ENCODE measurements at regions not wholly inside any gene's neighbourhood (a gene's known extent, or its start where the extent isn't known, plus 50 kb on each side); places are given as distances from the start of the nearest gene placed in this dataset.
"Not testable (repeated sequence)": the region's sequence is repeated elsewhere in the genome, so short reads cannot be mapped to it uniquely, and the experiment has no call there.

DNA sequence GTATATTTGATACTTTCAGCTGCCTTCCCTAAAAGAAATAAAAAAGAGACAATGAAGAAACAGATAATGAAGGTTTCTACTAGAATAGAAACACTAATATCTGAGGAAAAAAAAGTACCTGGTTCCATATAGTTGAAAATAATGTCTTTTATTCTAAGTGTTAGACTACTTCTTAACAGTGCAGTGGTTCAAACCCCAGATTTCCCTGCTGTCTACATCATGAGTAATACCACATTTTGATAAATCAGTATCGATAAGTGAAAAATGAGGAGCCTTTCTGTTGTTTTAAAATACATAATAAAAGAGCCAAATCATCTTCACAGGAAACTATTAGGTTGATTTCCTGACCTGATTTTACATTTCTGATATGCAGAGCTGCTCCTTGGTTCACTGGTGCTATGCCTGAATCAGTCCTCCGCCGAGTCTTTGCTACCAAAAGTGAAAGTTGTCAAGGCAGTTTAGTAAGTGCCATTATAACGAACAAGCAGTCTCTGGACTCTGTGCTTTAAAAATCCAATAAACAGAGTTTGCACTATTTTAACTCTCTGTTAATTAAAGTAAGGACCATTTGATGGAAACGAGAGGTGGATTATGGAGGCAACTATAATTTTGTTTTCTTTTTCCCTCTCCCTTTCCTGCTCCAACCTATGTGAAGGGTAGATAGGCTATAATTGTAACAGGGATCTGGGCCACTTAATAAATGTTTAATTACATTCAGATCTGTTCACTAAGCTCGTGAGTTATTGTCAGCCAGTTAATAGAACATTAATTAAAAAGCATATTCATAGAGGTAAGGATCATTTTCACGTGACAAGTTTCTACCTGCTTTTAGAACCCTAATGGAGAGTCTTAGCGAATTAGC is 724.5 kb upstream of the RAG2 start:
- DNase-seq (no peak), ATAC-seq (no peak)

DNA sequence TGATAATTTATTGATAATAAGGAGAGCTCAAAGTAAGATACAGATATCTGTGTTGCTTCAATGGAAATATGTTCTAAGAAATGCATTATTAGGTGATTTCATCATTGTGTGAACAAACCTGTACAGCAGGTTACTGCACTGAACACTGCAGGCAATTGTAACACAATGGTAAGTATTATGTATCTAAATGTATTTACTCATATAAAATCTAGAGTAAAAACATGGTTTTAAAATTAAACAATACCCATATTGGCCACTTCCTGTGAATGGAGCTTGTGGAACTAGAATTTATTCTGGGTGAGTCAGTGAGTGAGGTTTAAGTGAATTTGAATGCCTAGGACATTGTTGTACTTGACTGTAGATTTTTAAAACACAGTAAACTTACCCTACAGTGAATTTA is 722.9 kb upstream of the RAG2 start:
- ATAC-seq (no peak), DNase-seq (no peak)

DNA sequence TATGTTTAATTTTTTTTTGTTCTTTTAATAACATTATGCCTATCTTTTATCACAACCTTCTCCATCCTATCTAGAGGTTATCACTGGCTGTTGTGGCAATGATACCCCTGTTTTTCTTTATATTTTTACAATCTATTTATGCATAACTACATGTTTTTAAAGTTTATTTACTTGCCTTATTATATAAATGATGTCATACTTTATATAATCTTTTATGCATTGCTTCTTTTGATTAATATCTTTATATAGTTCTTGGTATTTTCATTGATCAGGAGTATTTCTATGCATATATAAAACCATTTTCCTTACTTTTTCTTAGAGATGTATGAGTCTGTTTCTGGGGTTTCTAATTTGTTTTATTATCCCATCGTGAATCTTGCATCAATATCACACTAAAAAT is 719.8 kb upstream of the RAG2 start:
- no peak for ATAC-seq

DNA sequence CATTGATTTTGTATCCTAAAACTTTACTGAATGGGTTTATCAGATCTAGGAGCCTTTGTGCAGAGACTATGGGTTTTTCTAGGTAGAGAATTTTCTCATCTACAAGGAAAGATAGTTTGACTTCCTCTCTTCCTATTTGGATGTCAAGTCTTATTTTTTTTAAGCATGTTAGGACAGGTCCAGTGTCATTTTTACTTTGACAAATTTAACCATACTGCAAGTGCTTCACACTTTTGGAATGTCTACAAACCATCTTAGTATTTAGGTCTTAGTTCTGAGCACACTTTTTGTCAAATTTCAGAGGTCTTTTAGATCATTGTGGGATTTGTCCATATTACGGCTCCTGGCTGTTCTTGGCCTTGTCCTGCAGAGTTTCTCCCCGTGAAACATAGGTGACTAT is 715.2 kb upstream of the RAG2 start:
- DNase-seq (no peak), ATAC-seq (no peak)

More for the DNA sequence above, 719.8 kb upstream of the RAG2 start:
- DNase-seq: no peak

DNA sequence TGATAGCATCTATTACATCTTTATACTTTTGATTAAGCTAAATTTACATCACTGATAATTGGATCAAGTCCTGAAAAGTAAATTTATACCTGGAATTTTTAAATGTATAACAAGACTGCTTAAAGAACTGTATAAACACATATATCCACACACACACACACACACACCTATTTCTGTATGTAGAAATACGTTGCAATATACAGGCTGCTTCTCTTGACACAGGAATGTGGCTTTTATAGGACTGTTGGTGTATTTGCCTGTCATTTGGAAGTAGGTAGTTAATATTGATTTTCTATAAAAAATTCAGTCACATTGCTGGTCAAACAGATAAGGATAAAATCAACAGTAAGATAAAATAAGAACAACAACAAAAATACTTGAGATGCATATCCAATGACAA is 708.5 kb upstream of the RAG2 start:
- ATAC-seq (no peak), DNase-seq (no peak)

DNA sequence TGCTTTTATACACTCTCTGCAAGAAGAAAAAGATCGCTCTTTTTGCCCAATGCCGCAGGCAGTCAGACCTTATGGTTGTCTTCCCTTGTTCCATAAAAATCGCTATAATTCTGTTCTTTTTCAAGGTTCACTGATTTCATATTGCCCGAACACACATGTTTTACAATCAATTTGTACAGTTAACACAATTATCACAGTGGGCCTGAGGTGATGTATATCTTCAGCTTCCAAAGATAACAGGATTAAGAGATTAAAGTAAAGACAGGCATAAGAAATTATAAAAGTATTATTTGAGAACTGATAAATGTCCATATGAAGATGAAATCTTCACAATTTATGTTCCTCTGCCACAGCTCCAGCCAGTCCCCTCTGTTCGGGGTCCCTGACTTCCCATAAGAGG is 703.4 kb upstream of the RAG2 start:
- not testable (repeated sequence) for ATAC-seq, DNase-seq

DNA sequence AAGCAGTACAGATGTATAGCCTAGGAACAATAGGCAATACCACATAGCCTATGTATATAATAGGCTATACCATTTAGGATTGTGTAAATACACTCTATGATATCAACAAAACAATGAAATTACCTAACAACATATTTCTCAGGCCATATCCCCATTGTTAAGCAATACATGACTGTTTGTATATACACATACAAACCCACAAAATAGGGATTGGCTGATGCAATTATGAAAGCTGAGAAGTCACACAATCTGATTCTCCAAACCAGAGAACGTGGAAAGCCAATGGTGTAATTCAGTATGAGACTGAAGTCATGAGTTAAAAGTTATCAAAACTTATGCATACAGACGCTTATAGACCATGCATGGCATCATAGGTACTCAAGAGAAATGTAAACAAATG is 700.1 kb upstream of the RAG2 start:
- ATAC-seq (no peak), DNase-seq (no peak)

DNA sequence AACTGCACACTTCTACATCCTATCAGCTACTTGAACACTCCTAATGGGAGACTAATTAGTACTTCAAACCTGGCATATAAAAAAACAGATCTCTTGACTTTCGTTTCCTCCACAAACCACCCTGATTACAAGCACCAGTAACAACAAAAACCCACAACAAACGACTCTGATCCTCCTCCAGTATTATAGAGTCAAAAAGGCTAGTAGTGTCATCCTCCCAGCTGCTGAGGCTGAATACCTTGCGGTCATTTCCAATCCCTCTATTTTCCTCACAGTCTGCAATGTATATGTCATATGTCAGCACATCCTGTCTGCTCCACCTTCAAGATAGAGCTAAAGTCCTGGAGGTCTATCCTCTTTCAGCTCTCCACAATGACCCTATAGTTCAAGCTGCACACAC is 688.9 kb upstream of the RAG2 start:
- ATAC-seq (no peak), DNase-seq (no peak)

DNA sequence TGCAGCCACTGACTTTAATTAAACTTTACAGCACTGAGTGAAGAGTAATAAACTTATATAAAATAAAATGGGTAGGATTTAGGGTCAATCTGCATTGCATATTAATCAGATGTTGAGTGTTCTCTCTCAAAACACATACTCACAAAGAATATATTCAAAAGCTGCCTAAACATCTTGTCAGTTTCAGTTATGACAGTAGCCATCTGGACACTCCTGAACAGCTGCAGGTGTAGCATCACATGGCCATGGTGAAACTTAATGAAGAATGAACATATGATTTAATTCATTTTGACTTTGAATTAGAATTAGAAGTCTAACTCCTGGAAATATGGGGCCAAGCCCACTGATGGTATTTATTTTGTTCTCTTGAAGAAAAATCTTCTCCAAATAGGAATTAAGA is 684.3 kb upstream of the RAG2 start:
- no peak for DNase-seq
- no peak for ATAC-seq

DNA sequence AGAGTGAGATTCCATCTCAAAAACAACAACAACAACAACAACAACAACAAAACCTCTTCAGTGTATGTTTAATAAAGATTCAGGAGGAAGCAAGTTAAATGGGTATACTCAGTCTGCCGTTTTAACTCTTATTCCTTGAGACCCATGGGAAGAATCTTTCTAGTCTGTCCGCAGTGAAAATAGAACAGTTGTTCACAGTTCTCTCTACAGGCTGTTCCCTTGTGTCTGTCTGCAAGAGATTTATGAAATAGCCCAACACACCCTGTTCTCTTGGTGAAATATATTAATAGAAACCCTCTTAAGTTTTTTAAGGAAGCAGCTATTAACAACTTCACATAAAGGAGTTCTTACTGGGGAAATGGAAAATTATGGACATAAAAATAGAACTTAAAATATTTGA is 682.2 kb upstream of the RAG2 start:
- DNase-seq (no peak), ATAC-seq (no peak)

DNA sequence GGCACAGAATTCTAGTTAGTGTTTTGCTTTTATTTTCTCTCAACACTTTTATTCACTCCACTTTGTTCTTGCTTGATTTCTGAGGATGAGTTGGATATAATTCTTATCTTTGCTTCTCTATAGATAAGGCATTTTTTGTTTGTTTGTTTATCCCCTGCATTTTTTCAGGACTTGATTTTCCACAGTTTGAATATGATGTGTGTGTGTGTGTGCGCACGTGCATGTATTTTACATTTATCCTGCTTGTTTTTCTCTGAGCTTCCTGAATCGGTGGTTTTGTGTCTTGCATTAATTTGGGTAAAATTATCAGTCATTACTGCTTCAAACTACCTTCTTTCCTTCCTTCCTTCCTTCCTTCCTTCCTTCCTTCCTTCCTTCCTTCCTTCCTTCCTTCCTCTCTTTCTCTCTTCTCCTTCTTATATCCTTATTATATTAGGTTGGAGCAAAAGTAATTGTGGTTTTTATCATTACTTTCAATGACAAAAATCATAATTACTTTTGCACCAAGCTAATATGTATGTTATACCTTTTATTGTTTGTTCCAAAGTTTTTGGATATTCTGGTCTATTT is 679.9 kb upstream of the RAG2 start:
- DNase-seq: no peak
- no peak for ATAC-seq

DNA sequence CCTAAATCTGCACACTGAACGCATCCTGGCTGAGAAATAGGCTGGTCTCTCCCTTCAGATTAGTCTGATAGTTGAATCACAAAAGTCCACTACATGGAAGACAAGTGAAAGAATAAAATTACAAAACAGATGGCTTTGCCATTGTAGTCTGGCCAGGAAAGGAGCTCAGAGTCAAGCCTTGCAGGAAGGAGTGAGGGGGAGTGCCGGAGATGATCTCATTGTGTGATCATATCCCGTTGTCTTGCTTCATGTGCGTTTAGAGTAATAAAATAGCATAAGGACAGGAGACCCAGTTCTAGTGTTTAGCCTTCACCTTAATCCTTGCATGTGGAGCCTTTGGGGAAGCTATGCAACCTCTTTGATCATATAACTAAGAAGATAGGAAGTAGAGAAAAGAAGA is 666.7 kb upstream of the RAG2 start:
- ATAC-seq: no peak
- no peak for DNase-seq

DNA sequence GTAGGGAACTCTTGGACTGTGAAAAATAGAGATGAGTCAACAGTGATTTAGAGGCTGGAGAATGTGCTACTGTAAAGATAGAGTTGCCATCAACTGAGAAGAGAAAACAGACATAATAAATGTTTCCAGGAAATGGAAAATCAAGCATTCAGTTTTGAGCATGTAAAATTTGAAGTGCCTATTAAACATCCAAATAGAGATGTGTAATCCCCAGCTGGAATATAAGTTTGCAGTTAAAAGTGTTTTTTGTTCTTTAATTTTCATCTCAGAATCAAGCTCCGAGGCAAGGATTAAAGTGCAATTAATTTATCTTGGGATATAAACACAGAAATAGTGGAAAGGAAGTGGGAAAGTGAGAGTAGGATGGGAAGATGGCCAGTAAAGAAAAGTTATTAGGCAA is 666.0 kb upstream of the RAG2 start:
- ATAC-seq (no peak), DNase-seq (no peak)

DNA sequence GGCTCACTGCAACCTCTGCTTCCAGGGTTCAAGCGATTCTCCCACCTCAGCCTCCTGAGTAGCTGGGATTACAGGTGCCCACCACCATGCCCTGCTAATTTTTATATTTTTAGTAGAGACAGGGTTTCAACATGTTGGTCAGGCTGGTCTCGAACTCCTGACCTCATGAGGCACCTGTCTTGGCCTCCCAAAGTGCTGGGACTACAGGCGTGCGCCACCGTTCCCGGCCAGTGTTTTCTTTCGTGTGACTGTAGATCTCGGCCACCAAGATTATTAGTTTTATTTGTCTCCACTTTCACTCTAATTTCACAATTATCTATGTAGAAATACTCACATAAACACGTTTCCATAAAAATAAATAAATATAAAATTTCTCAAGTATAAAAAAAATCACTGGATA is 665.4 kb upstream of the RAG2 start:
- DNase-seq, ATAC-seq: not testable (repeated sequence)

DNA sequence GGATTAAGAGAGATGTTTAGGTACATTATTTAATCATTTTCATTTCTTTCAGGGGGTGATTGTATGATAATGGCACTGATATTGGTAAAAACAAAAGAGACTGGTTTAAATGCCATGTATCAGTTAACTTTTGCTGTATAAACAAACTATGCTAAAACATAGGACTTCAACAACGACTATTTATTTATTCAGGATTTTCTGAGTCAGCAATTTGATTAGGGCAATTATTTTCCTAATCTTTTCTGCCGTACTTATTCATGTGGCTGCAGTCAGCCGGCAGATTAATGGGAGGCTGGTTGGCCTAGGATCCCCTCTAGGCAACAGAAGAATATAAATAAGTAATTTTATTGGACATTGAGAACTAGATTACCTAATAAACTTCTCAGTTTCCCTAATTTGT is 661.7 kb upstream of the RAG2 start:
- no peak for DNase-seq
- ATAC-seq: no peak

DNA sequence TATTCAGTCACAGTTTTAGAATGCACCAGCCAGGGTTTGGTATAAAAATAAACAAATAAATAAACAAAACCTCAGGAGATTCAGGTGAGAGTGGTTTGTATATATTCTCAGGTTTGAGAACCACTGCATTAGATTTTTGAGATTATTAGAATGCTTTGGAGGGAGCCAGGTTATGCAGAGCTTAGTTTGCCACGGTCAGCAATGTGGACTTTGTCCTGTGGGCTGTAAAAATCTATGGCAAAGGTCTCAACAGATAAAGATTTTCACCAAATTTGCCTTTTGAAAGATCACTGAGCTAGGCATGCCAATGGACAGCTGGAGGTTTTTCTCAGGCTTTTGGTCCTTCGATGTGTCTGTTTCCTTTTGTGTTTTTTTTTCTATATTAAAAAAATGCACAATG is 650.1 kb upstream of the RAG2 start:
- no peak for DNase-seq
- no peak for ATAC-seq

DNA sequence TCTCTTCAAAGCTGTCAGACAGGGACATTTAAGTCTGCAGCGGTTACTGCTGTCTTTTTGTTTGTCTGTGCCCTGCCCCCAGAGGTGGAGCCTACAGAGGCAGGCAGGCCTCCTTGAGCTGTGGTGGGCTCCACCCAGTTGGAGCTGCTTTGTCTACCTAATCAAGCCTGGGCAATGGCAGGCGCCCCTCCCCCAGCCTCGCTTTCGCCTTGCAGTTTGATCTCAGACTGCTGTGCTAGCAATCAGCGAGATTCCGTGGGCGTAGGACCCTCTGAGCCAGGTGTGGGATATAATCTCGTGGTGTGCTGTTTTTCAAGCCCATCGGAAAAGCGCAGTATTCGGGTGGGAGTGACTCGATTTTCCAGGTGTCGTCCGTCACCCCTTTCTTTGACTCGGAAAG is 648.1 kb upstream of the RAG2 start:
- DNase-seq, ATAC-seq: not testable (repeated sequence)

DNA sequence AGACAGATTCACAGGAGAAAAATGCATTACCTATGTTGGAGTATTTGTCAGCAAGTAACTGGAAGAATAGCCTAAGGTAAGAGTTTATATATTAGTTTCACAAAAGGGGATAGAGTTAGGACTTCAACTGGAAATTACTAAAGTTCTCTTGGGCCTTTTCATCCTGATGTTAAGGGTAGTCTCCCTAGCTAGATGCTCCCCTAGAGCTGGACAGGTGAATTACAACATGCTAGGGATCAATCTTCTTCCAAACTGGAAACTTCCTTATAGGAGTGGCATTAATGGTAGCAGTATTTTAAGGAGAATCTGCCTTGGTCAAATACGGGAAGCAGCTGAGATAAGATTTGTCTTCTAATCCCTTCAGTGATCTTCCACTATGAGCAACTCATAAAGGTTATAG is 632.8 kb upstream of the RAG2 start:
- ATAC-seq (no peak), DNase-seq (no peak)

DNA sequence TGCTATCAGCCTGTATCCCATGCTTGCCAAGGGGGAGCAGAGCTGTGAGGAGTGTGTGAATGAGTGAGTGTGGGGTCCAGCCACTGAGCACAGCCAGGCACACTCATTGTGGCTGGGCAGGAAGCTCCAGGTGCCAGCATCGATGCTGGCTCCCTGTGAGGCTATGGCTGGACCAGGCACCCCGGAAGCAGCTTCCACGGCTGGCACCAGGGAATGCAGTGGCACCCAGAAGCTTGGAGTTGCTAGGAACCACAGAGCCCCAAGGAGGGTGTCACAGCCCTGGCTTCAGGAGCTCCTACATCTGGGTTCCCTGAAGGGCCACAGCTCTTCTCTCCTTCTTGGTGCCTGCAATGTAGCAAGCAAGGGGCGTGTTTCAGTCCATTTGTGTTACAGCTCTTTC is 625.9 kb upstream of the RAG2 start:
- DNase-seq: no peak
- no peak for ATAC-seq

DNA sequence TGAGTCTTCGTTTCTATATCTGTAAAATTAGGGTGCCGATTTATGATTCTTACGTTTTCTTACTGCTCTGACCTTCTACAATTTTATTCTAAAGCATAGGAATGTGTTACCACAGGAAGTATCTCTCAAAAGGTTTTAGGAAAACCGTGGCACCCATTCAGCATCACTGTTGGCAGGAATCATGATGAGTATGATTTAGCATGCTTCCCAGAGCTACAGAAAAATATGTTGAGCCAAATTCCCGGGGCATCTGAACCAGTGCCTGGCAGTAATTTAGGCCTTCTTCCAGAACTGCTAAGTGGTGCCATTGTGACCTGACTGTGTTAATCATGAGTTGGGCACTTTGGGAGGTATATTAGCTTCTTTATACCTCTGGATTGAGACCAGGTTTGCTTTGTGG is 605.0 kb upstream of the RAG2 start:
- no peak for ATAC-seq
- no peak for DNase-seq

DNA sequence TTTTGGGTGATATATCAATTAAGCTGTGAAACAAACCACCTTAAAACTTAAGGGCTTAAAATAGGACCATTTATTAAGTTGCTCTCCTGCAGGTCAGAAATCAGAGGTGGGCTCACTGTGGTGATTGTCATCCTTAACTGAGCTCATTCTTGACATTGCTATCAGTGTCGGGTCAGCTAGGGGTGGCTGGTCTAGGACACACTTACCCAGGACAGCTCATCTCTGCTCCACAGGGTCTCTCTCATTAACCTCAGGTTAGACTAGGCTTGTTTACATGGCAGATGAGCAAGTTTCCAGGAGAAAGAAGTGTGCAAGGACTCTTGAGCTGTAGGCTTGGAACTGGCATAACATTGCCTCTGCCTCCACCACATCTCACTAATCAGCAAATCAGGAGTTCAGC is 601.0 kb upstream of the RAG2 start:
- no peak for DNase-seq
- ATAC-seq: no peak

DNA sequence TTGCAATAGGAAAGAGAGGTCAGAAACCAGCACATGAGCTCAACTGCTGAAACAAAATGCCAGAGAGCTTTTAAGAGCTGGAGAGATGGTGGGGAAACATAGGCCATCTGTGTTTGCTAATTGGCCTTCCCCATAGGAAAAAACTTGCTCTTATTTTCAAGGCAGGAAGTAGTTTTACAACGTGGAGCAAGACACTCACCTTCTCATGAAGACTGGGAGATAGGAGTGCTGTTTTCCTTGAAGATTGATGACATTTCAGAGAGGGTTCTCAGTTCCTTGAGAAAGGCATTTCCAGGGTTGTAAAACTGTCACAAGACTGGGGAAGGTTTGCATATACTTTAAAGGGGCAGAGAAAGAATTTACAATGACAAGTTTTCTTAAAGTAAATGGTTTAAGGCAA is 586.3 kb upstream of the RAG2 start:
- DNase-seq: no peak
- no peak for ATAC-seq

DNA sequence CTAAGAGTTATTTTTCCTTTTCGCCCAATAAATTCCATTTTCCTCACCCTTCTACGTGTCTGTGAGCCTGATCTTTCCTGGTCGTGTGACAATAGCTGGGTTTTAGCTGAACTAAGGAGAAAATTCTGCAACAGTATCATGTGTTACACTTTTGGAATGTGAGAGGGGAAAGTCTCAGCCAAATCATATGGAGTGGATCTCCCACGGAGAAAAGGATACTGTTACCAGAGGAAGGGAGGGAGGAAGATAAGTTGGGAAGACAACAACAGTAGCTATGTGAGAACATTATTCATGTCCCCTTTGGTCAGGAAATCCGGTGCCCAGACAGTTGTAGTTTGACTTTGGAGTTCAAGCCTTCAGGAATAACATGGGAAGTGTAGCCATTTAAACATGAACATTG is 584.0 kb upstream of the RAG2 start:
- no peak for ATAC-seq
- DNase-seq: no peak

DNA sequence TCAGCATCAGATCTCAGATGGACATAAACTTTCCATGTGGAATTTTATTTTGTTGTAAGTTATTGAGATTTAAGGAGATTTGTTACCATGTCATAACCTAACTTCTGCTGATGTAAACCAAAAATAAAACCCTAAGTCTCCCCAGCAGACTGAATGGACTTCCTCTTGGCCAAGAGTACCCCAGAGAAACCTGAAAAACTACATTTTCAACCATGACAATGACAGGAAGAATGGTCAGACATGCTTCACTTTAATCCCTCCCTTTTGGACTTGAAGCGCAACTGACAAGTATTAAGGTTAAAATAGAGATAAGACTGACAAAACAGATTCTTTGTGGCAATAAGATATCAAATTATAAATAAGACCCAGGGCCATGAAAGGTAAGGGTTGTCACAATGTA is 579.7 kb upstream of the RAG2 start:
- no peak for ATAC-seq
- no peak for DNase-seq

All from stimulated activated naive CD8-positive, alpha-beta T cell treated with anti-CD3 and anti-CD28 coated beads, Interleukin-15, Interleukin-2, amounts not matched to agents 100 U/mL and 50 U/mL, for 24 hours (primary cell).